ENCODE measurements at regions not wholly inside any gene's neighbourhood (a gene's known extent, or its start where the extent isn't known, plus 50 kb on each side); places are given as distances from the start of the nearest gene placed in this dataset.

DNA sequence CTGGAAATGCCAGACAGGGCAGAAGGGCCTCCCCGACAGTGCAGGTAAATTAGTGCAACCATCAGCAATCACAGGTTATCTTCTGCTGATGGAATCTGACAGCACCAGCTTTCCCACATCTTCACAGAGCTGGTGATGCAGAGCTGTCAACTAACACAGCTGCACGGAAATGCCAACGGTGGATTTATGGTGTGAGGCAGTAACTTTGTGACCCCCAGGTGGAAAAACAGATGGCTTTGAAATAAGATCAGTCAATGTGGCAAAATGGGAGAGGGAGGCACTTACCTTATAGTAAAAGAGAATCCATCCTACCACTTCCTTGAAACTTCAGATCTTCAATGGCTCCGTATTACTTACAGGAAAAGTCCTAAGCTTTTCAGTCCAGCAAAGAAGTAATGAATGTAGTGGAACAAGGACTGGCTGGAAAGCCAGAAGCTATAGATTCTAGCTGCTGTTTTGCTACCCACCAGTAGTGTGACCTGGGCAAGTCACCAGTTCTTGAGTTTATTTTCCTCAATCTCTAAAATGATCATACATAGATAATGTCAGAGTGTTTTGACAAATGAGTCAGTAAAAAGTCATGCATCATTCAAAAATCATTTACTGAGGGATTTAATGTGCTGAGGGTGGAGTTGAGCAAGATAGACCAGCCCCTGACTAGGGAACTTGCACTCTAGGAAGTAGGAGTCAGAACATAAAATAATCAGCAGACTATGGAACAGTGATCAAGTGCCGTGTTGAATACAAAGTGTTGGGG is 245.7 kb upstream of the JUN start:
- no peak for DNase-seq (ENCODE audit: low read depth in 2 of 2)
- TF ChIP-seq, protein P1, sequence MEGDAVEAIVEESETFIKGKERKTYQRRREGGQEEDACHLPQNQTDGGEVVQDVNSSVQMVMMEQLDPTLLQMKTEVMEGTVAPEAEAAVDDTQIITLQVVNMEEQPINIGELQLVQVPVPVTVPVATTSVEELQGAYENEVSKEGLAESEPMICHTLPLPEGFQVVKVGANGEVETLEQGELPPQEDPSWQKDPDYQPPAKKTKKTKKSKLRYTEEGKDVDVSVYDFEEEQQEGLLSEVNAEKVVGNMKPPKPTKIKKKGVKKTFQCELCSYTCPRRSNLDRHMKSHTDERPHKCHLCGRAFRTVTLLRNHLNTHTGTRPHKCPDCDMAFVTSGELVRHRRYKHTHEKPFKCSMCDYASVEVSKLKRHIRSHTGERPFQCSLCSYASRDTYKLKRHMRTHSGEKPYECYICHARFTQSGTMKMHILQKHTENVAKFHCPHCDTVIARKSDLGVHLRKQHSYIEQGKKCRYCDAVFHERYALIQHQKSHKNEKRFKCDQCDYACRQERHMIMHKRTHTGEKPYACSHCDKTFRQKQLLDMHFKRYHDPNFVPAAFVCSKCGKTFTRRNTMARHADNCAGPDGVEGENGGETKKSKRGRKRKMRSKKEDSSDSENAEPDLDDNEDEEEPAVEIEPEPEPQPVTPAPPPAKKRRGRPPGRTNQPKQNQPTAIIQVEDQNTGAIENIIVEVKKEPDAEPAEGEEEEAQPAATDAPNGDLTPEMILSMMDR (IDR thresholded peaks at IDR 0.05; ENCODE audit: low read depth, low read length) = no peak

DNA sequence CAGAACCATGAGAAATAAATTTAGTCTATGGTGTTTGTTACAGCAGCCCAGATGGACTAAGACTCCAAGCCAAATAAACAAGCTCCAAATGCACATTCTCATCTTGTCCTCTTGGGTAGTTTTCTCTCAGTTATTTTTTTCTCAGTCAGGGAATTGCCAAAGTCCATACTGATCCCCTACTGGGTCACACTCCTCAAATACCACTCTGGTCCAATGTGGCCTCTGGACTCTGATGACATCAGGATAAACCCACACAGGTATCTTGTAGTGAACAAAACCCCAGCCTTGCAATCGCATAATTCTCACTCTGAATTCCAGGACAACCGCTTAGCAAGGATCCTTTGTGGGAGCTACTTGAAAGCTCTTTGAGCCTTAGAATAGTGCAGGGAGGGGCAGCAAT is 248.4 kb upstream of the JUN start:
- no peak for DNase-seq (ENCODE audit: low read depth in 2 of 2)
- H3K4me3 ChIP-seq (replicated peaks in 1 of 2; ENCODE audit: low read depth in 2 of 2, low read length in 2 of 2) = no peak overlapping the region
- TF ChIP-seq, protein P1 (IDR thresholded peaks at IDR 0.05; ENCODE audit: low read depth, low read length) = no peak

More for the DNA sequence above, 245.7 kb upstream of the JUN start:
- H3K4me3 ChIP-seq (replicated peaks in 1 of 2; ENCODE audit: low read depth in 2 of 2, low read length in 2 of 2) = no peak overlapping the region

DNA sequence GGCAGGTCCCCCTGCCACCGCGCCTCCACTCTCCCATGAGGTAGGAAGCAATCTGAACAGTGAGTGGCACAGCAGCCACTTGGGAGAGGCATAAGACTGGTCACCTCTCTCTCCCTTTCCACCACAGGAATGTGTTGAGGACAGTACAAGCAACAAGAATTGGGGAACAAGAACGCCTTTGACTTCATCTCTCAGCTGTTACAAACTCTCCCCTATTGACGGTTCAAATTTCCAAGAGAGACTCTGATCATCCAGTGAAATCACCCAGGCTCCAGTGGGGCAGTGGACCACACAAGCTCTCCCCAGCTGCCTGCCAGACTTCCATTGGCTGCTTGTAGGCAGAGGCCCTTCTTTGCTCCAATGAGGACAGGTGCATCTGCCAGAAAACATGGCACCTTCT is 249.9 kb upstream of the JUN start:
- no peak overlapping the region for H3K4me3 ChIP-seq (replicated peaks in 1 of 2; ENCODE audit: low read depth in 2 of 2, low read length in 2 of 2)
- DNase-seq (ENCODE audit: low read depth in 2 of 2) = no peak
- TF ChIP-seq, protein P1 (IDR thresholded peaks at IDR 0.05; ENCODE audit: low read depth, low read length) = no peak

DNA sequence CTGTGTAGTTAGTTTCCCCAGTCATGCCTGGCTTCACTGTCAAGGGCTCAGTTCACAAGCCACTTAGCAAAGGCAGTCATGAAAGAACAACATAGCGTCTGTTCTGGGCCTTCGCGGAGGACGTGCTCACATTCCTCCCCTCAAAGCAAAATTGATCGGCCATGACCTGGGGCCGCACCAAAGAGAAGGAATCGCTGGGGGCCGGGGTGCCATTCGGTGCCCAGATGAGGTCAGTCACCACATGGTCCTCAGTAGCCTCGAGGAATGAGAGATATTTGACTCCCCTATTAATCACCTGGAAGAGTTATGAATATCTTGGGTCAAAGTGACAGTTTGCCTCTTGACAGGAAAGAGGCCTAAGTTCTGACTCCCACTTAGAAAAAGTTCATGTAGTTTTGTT is 251.1 kb upstream of the JUN start:
- DNase-seq (ENCODE audit: low read depth in 2 of 2) = no peak
- no peak overlapping the region for H3K4me3 ChIP-seq (replicated peaks in 1 of 2; ENCODE audit: low read depth in 2 of 2, low read length in 2 of 2)
- TF ChIP-seq, protein P1 (IDR thresholded peaks at IDR 0.05; ENCODE audit: low read depth, low read length) = no peak

DNA sequence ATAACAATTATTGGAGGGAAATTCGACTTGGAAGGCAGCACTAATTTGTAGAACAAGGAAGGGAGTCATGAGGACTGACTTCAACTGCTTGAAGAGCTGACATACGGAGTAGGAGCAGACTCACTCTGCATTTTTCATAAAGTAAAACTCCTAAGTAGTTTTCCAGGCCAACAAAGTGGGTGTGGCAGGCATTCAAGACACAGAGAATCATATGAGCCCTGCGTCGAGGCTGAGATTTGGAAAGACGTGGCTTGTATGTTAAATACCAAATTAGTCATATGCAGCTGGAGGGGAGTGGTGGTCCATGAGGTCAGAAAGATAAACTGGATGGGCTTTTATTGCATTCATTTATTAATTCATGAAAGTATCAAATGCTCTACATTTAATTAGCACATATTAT is 255.7 kb upstream of the JUN start:
- H3K4me3 ChIP-seq (replicated peaks in 1 of 2; ENCODE audit: low read depth in 2 of 2, low read length in 2 of 2) = no peak overlapping the region
- DNase-seq (ENCODE audit: low read depth in 2 of 2) = peak in 1 of 2 donors; percentile 30
- TF ChIP-seq, protein P1 (IDR thresholded peaks at IDR 0.05; ENCODE audit: low read depth, low read length) = no peak

DNA sequence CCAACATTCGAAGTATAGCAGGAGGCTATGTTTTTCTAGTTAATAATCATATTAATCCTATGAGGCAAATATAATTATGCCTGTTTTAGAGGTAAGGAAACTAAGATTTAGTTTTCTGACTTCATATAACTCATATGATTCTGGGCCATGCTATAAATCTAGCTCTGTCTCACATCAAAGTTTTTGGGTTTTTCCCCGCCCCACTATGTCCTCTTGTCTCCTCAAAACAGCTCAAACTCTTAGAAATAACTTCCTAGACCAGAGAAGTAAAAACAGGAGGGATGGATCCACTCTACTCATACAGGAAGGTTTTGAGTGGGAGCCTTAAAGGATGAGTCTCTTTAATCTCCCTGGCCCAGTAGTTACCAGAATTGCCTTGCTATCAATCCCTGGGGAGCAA is 256.4 kb upstream of the FGGY start:
- TF ChIP-seq, protein P1 (IDR thresholded peaks at IDR 0.05; ENCODE audit: low read depth, low read length) = no peak
- no peak for DNase-seq (ENCODE audit: low read depth in 2 of 2)
- H3K4me3 ChIP-seq (replicated peaks in 1 of 2; ENCODE audit: low read depth in 2 of 2, low read length in 2 of 2) = no peak overlapping the region

All from cardiac fibroblast (primary cell).